ENCODE measurements at regions not wholly inside any gene's neighbourhood (a gene's known extent, or its start where the extent isn't known, plus 50 kb on each side); places are given as distances from the start of the nearest gene placed in this dataset.

GRCh38 chr2:217114117-217114516 lies 254.3 kb upstream of the TNP1 start:
- Histone ChIP-seq H3K4me2 (no peak overlapping the region), H3K27me3 (0 out of 22 replicates have a peak, but pooled peaks cover 0 to 12% (median 0%) of the 10 kb centered on the region in 11 experiments), H3K9ac (no peak overlapping the region), H4K20me1 (no peaks in the 10 kb centered on the region), H3K4me3 (no peak overlapping the region), H3K4me1 (peaks cover 0 to 7% (median 0%) of the 10 kb centered on the region in 10 experiments; a peak in 1 of 20 replicates), H3K36me3 (no peaks in the 10 kb centered on the region), H3K27ac (no peak overlapping the region), H3K9me3 (replicated peaks in 1 of 11) (no peaks in the 10 kb centered on the region)
- no peak for TF ChIP-seq Cebpa-rat (IDR thresholded peaks at IDR 0.05)

DNA sequence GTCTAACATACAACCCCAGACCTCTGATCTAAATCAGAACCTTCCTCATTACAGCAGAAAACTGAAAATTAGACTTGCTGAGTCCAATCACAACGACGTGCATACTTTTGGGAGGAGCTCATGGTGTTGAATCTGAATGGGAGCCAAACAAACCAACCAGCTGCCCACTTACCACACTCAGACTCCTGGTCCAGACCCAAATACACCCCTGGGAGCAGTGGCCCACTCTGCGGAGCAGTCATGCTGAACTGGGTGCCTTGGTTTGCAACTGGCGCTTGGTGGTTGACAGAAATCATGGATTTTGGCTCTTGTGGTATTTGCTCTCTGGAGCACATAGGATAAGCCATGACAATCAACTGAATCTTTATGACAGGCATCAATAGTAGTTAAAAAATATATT lies 253.6 kb upstream of the TNP1 start:
- Histone ChIP-seq H3K36me3 (no peaks in the 10 kb centered on the region), H4K20me1 (no peaks in the 10 kb centered on the region), H3K27ac (no peak overlapping the region), H3K9me3 (replicated peaks in 1 of 11) (no peaks in the 10 kb centered on the region), H3K4me3 (no peak overlapping the region), H3K9ac (no peak overlapping the region), H3K4me2 (0 out of 22 replicates have a peak overlapping the region, but pooled peaks of 1 of the 11 experiments have one; percentile 7), H3K27me3 (0 out of 22 replicates have a peak, but pooled peaks cover 0 to 12% (median 0%) of the 10 kb centered on the region in 11 experiments), H3K4me1 (peaks cover 0 to 7% (median 0%) of the 10 kb centered on the region in 10 experiments; a peak in 1 of 20 replicates)
- TF ChIP-seq Cebpa-rat (IDR thresholded peaks at IDR 0.05): no peak

- Histone ChIP-seq H4K20me1 (no peaks in the 10 kb centered on the region), H3K4me3 (no peak overlapping the region), H3K27ac (no peak overlapping the region), H3K36me3 (no peaks in the 10 kb centered on the region), H3K4me1 (peaks cover 14 to 27% (median 23%) of the 10 kb centered on the region in 10 experiments), H3K9me3 (replicated peaks in 1 of 11) (no peaks in the 10 kb centered on the region), H3K4me2 (no peak overlapping the region), H3K27me3 (0 out of 22 replicates have a peak, but pooled peaks cover 0 to 6% (median 0%) of the 10 kb centered on the region in 11 experiments), H3K9ac (no peak overlapping the region)
- no peak for TF ChIP-seq Cebpa-rat (IDR thresholded peaks at IDR 0.05)
These were observed 250.7 kb upstream of the TNP1 start for GRCh38 chr2:217110550-217110949.

- H3K27ac ChIP-seq: no peak overlapping the region
- no peak for TF ChIP-seq Cebpa-rat (IDR thresholded peaks at IDR 0.05)
- H3K27me3 ChIP-seq: no peaks in the 10 kb centered on the region
- peaks cover 16 to 27% (median 24%) of the 10 kb centered on the region in 10 experiments for H3K4me1 ChIP-seq
- no peak overlapping the region for H3K9ac ChIP-seq
- H3K9me3 ChIP-seq (replicated peaks in 1 of 11): no peaks in the 10 kb centered on the region
- no peak overlapping the region for H3K4me2 ChIP-seq
- H3K36me3 ChIP-seq: no peaks in the 10 kb centered on the region
- no peaks in the 10 kb centered on the region for H4K20me1 ChIP-seq
- H3K4me3 ChIP-seq: no peak overlapping the region
These were observed 248.7 kb upstream of the TNP1 start for GRCh38 chr2:217108575-217109027.

DNA sequence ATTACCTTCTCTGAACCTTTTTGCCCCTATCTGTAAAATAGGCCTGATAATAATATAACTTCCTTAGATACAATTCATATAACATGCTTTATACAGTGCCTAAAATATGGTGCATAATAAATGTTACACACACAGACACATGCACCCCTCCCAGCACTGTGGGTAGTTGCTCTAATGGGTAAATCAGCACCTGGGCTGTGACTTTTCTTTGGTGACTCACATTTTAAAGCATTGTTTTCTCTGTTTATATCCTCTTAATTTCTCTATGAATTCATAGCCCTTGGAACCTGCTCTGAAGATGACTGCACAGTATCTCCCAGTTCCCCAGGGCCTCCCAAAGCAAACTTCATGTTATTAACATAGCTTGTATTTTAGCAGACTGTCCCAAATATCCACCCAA lies 248.2 kb upstream of the TNP1 start:
- Histone ChIP-seq H3K9me3 (replicated peaks in 1 of 11) (no peaks in the 10 kb centered on the region), H3K9ac (no peak overlapping the region), H3K36me3 (no peaks in the 10 kb centered on the region), H4K20me1 (no peaks in the 10 kb centered on the region), H3K27ac (no peak overlapping the region), H3K4me3 (no peak overlapping the region), H3K4me1 (peaks cover 13 to 27% (median 24%) of the 10 kb centered on the region in 10 experiments), H3K27me3 (no peaks in the 10 kb centered on the region), H3K4me2 (no peak overlapping the region)
- no peak for TF ChIP-seq Cebpa-rat (IDR thresholded peaks at IDR 0.05)

GRCh38 chr2:217107480-217107879 lies 247.6 kb upstream of the TNP1 start:
- no peak for TF ChIP-seq Cebpa-rat (IDR thresholded peaks at IDR 0.05)
- Histone ChIP-seq H3K4me1 (peaks cover 13 to 27% (median 24%) of the 10 kb centered on the region in 10 experiments), H3K27me3 (no peaks in the 10 kb centered on the region), H3K9me3 (replicated peaks in 1 of 11) (no peaks in the 10 kb centered on the region), H3K4me3 (no peak overlapping the region), H3K4me2 (peak overlapping the region; percentile 56 to 79 (median 67)), H3K9ac (no peak overlapping the region), H3K27ac (no peak overlapping the region), H4K20me1 (no peaks in the 10 kb centered on the region), H3K36me3 (no peaks in the 10 kb centered on the region)

DNA sequence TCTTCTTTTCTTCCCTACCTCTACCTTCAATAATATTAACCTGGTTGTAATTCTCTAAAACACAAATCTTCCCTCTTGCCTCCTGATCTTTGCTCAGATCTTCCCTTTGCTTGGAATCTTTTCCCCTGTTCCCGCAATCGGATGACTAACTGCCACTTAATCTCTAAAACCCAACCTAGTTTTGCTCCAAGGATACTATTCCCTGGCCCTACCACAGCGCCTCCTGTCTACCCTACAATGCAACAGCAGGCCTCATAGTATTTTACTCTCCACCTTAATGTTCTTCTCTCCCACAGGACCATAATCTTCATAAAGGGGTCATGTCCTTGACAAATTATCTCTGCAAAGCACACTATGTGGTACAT lies 246.8 kb upstream of the TNP1 start:
- Histone ChIP-seq H3K27ac (no peak overlapping the region), H3K9ac (no peak overlapping the region), H4K20me1 (no peaks in the 10 kb centered on the region), H3K9me3 (replicated peaks in 1 of 11) (no peaks in the 10 kb centered on the region), H3K4me1 (peaks cover 13 to 27% (median 24%) of the 10 kb centered on the region in 10 experiments), H3K36me3 (no peaks in the 10 kb centered on the region), H3K4me2 (peak overlapping the region; percentile 56 to 79 (median 67); a peak in 21 of 22 replicates), H3K27me3 (no peaks in the 10 kb centered on the region), H3K4me3 (no peak overlapping the region)
- no peak for TF ChIP-seq Cebpa-rat (IDR thresholded peaks at IDR 0.05)

DNA sequence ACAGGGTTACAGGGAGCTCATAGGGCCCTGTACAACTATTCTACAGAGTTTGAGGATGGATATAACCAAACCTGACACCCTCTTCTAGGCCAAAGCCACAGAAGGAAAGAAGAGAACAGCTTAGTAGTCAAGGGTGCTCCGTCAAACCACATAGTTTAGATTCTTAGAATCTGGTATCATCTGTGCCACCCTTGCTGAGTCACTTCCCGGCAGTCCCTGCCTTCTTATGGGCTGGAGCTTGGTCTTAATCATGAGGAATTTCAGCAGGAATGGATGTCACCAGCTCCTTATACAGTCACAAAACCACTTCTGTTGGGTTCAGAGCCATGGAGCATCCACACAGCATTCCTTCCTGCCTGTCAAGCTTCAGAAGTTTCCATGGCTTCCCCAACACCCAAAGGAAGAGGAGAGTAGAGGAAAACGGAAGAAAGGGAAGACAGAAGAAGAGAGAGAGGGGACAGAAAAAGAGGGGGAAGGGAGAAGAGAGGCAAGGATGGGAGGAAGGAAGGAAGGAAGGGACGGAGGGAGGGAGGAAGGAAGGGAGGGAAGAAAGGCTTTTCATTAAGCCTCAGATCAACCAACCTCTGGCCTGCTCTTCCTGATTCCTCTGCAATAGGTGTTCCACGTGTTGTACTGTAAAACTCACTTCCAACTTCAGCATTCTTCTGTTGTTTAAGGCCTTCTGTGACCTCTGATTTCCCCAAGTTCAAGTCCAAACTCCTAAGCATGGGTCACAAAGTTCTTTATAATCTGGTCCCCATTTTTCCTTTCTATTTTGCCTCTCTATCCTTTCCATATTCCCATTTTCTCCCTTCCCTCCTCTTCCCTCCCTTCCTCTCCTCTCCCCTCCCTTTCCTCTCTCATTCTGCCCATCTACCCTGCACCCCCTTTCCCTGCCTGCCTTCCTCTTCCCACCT lies 246.1 kb upstream of the TNP1 start:
- Histone ChIP-seq H3K4me2 (peak overlapping the region in 10 of 11 experiments; percentile 6 to 79 (median 64); a peak in 15 of 22 replicates), H3K4me1 (peaks cover 13 to 27% (median 24%) of the 10 kb centered on the region in 10 experiments), H3K9me3 (replicated peaks in 1 of 11) (no peaks in the 10 kb centered on the region), H4K20me1 (no peaks in the 10 kb centered on the region), H3K27ac (no peak overlapping the region), H3K27me3 (no peaks in the 10 kb centered on the region), H3K36me3 (no peaks in the 10 kb centered on the region), H3K4me3 (no peak overlapping the region), H3K9ac (no peak overlapping the region)
- TF ChIP-seq Cebpa-rat (IDR thresholded peaks at IDR 0.05): no peak

DNA sequence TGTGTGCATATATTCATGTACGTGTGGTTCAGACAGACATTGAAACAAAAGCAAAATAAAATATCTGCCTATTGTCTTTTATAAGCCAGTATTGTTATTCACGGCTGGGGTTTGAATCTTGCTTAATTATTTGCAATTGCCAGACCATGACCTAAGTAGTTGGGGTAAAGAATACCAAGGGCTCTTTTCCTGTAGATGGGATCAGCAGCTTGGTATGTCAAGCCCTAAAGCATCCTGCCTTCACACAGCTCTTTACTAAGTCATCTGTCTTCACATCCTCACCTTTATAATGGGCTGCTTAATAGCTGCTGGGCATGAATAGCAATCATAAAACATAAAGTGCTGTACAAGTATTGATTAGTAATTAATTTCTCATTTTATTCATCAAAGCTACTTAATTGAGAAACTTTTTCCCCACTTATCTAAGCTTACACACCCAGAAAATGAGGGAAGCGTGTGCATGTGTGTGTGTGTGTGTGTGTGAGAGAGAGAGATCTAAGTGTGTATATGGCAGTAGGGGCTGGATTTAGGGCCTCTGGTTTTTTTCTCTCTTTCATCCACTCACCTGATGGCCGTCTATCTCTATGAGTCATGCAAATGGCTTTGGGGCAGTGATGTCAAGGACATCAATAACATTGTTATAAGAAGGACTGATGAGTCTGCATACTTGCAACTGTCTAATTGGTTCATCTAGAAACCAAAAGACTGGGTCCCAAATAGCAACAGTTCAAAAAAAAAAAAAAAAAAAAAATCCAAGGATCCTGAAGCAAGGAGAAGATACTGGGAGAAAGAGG lies 244.1 kb upstream of the TNP1 start:
- peaks cover 13 to 29% (median 25%) of the 10 kb centered on the region in 10 experiments for H3K4me1 ChIP-seq
- H3K9ac ChIP-seq: no peak overlapping the region
- H3K27ac ChIP-seq: no peak overlapping the region
- TF ChIP-seq Cebpa-rat (IDR thresholded peaks at IDR 0.05): no peak
- H3K4me2 ChIP-seq: no peak overlapping the region
- H3K27me3 ChIP-seq: no peaks in the 10 kb centered on the region
- no peaks in the 10 kb centered on the region for H4K20me1 ChIP-seq
- no peaks in the 10 kb centered on the region for H3K9me3 ChIP-seq (replicated peaks in 1 of 11)
- H3K4me3 ChIP-seq: no peak overlapping the region
- H3K36me3 ChIP-seq: no peaks in the 10 kb centered on the region

Data from BLaER1 treated with 17β-estradiol and CSF1 and Interleukin-3, amounts not matched to agents 10 nM and 100 nM (cell line).